GM19240 (cell line): ENCODE measurements at regions not wholly inside any gene's neighbourhood (a gene's known extent, or its start where the extent isn't known, plus 50 kb on each side); places are given as distances from the start of the nearest gene placed in this dataset.

Experiments
- DNase-seq: peaks from one replicate; pipeline ENCODE4 v3.0.0; 2011; ENCODE audit warnings: low spot score; ENCODE audit not compliant: insufficient read length

- DNase-seq, result no peak
Observed at GRCh38 chr2:67516362-67516761, 119.2 kb downstream of the ETAA1 start.

GRCh38 chr2:67516899-67517530 is 119.9 kb downstream of the ETAA1 start:
- no peak for DNase-seq

GRCh38 chr2:67522148-67522547 is 125.0 kb downstream of the ETAA1 start:
- DNase-seq, result no peak

GRCh38 chr2:67524213-67524612 is 127.1 kb downstream of the ETAA1 start:
- no peak for DNase-seq

GRCh38 chr2:67524777-67525176 is 127.6 kb downstream of the ETAA1 start:
- DNase-seq, result no peak

- DNase-seq, result no peak
Observed at GRCh38 chr2:67526283-67526682, 129.2 kb downstream of the ETAA1 start.

GRCh38 chr2:67528320-67528719 is 131.2 kb downstream of the ETAA1 start:
- no peak for DNase-seq

- no peak for DNase-seq
Observed at GRCh38 chr2:67532387-67532786, 135.3 kb downstream of the ETAA1 start.

- DNase-seq, result no peak
Observed at GRCh38 chr2:67534745-67535144, 137.6 kb downstream of the ETAA1 start.

GRCh38 chr2:67540962-67541361 is 143.8 kb downstream of the ETAA1 start:
- DNase-seq, result no peak

- no peak for DNase-seq
Observed at GRCh38 chr2:67544286-67544685, 147.2 kb downstream of the ETAA1 start.

- no peak for DNase-seq
Observed at GRCh38 chr2:67548317-67549201, 151.4 kb downstream of the ETAA1 start.

GRCh38 chr2:67559156-67559555 is 162.0 kb downstream of the ETAA1 start:
- no peak for DNase-seq

- no peak for DNase-seq
Observed at GRCh38 chr2:67560771-67561456, 163.8 kb downstream of the ETAA1 start.

- no peak for DNase-seq
Observed at GRCh38 chr2:67561457-67561965, 164.4 kb downstream of the ETAA1 start.

- no peak for DNase-seq
Observed at GRCh38 chr2:67564076-67564475, 166.9 kb downstream of the ETAA1 start.

GRCh38 chr2:67564626-67565025 is 167.5 kb downstream of the ETAA1 start:
- DNase-seq, result no peak

- DNase-seq, result no peak
Observed at GRCh38 chr2:67565262-67565661, 168.1 kb downstream of the ETAA1 start.

- DNase-seq, result no peak
Observed at GRCh38 chr2:67565761-67566160, 168.6 kb downstream of the ETAA1 start.

- DNase-seq, result no peak
Observed at GRCh38 chr2:67566285-67566684, 169.2 kb downstream of the ETAA1 start.

- DNase-seq, result no peak
Observed at GRCh38 chr2:67566958-67567635, 170.0 kb downstream of the ETAA1 start.
